H1 (cell line): ENCODE measurements at regions not wholly inside any gene's neighbourhood (a gene's known extent, or its start where the extent isn't known, plus 50 kb on each side); places are given as distances from the start of the nearest gene placed in this dataset.

Experiments used
- ASH2L ChIP-seq: fragments of 200-600, 300-600 bp; sonication (generic); IDR thresholded peaks from one replicate; pipeline ENCODE4 v1.7.1; 2017; ENCODE audit warnings: low read length
- CTBP2 ChIP-seq: IDR thresholded peaks from 2 replicates; pipeline ENCODE4 v1.7.0; 2011; ENCODE audit warnings: borderline replicate concordance, mild to moderate bottlenecking, moderate library complexity, mixed read lengths, low read length; ENCODE audit not compliant: insufficient read depth, insufficient read length
- EGR1 ChIP-seq: IDR thresholded peaks from 2 replicates; pipeline ENCODE4 v1.6.1; 2011; ENCODE audit warnings: low read depth, low read length, borderline replicate concordance
- EZH2 ChIP-seq: fragments of 200-600 bp; sonication (generic); IDR thresholded peaks from 2 replicates; pipeline ENCODE4 v1.7.1; 2012; ENCODE audit warnings: low read depth, mild to moderate bottlenecking, moderate library complexity, low read length, inconsistent platforms; ENCODE audit not compliant: severe bottlenecking
- SP2 ChIP-seq: IDR thresholded peaks from 2 replicates; pipeline ENCODE4 v1.6.1; 2012; ENCODE audit warnings: mild to moderate bottlenecking, low read length, inconsistent platforms
- TF ChIP-seq, protein P1 (sequence below), 3 experiments: IDR thresholded peaks; 1 replicate in 2 of 3; 2 replicates in 1 of 3; pipeline versions ENCODE4 v1.5.1 to v1.6.1; 2011; ENCODE audit warnings: low read length in 3 of 3, mild to moderate bottlenecking in 3 of 3, inconsistent platforms in 2 of 3, low read depth in 1 of 3, moderate library complexity in 1 of 3; ENCODE audit not compliant: insufficient read depth in 1 of 3; ENCODE audit errors: control extremely low read depth in 1 of 3
- TF ChIP-seq, protein P2 (sequence below): IDR thresholded peaks from 2 replicates; pipeline ENCODE4 v1.6.1; 2011; ENCODE audit warnings: low read length, improper control_type of control experiment

DNA sequence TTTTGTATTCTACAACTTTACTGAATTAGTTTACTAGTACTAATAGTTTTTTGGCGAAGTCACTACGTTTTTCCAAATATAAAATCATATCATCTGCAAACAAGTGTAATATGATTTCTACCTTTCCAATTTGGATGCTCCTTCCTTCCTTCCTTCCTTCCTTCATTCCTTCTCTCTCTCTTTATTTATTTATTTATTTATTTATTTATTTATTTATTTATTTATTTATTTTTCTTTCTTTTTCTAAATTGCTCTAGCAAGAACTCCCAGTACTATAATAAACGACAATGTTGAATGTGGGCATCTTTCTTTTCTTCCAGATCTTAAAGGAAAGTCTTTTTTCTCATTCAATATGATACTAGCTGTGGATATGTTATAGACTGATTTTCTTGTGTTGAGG, 656.0 kb upstream of the LUZP2 start (continued):
- TF ChIP-seq, protein P1, sequence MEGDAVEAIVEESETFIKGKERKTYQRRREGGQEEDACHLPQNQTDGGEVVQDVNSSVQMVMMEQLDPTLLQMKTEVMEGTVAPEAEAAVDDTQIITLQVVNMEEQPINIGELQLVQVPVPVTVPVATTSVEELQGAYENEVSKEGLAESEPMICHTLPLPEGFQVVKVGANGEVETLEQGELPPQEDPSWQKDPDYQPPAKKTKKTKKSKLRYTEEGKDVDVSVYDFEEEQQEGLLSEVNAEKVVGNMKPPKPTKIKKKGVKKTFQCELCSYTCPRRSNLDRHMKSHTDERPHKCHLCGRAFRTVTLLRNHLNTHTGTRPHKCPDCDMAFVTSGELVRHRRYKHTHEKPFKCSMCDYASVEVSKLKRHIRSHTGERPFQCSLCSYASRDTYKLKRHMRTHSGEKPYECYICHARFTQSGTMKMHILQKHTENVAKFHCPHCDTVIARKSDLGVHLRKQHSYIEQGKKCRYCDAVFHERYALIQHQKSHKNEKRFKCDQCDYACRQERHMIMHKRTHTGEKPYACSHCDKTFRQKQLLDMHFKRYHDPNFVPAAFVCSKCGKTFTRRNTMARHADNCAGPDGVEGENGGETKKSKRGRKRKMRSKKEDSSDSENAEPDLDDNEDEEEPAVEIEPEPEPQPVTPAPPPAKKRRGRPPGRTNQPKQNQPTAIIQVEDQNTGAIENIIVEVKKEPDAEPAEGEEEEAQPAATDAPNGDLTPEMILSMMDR (IDR thresholded peaks at IDR 0.05; ENCODE audit: control extremely low read depth in 1 of 3, insufficient read depth in 1 of 3, low read depth in 1 of 3, low read length in 3 of 3): no peak
- TF ChIP-seq EGR1 (no peak), ASH2L (no peak), CTBP2 (no peak), EZH2 (no peak), SP2 (no peak)
- TF ChIP-seq, protein P2, sequence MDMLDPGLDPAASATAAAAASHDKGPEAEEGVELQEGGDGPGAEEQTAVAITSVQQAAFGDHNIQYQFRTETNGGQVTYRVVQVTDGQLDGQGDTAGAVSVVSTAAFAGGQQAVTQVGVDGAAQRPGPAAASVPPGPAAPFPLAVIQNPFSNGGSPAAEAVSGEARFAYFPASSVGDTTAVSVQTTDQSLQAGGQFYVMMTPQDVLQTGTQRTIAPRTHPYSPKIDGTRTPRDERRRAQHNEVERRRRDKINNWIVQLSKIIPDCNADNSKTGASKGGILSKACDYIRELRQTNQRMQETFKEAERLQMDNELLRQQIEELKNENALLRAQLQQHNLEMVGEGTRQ: no peak
- TF ChIP-seq, all 59 proteins: peak for 0
